ENCODE measurements at regions not wholly inside any gene's neighbourhood (a gene's known extent, or its start where the extent isn't known, plus 50 kb on each side); places are given as distances from the start of the nearest gene placed in this dataset.

DNA sequence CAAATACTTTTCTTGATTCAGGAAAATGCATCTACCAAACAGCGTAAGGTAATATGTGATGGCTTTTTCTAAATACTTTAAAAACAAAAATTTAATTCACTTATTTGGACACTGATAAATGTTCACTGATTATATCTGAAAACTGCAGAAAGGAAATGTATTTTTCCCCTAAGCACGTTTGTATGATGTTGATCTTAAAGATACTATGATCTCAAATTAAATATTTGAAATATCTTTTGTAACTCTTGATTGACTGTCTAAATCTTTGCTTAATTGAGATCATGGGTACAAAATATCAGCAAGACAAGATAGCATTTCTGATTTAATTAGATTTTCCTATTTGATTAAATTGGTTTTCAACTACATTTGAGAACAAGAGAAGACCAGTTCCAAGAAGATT is 281.0 kb upstream of the UGT8 start:
- TF ChIP-seq, protein P1, sequence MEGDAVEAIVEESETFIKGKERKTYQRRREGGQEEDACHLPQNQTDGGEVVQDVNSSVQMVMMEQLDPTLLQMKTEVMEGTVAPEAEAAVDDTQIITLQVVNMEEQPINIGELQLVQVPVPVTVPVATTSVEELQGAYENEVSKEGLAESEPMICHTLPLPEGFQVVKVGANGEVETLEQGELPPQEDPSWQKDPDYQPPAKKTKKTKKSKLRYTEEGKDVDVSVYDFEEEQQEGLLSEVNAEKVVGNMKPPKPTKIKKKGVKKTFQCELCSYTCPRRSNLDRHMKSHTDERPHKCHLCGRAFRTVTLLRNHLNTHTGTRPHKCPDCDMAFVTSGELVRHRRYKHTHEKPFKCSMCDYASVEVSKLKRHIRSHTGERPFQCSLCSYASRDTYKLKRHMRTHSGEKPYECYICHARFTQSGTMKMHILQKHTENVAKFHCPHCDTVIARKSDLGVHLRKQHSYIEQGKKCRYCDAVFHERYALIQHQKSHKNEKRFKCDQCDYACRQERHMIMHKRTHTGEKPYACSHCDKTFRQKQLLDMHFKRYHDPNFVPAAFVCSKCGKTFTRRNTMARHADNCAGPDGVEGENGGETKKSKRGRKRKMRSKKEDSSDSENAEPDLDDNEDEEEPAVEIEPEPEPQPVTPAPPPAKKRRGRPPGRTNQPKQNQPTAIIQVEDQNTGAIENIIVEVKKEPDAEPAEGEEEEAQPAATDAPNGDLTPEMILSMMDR (IDR thresholded peaks at IDR 0.05), result no peak
- TF ChIP-seq EZH2 (IDR thresholded peaks at IDR 0.05) (no peak), EZH2phosphoT487 (IDR thresholded peaks at IDR 0.05) (no peak)
